Activated B cell treated with CpG ODN at 0.5 μM for 24 hours (primary cell): ENCODE measurements at regions not wholly inside any gene's neighbourhood (a gene's known extent, or its start where the extent isn't known, plus 50 kb on each side); places are given as distances from the start of the nearest gene placed in this dataset.
"Not testable (repeated sequence)": the region's sequence is repeated elsewhere in the genome, so short reads cannot be mapped to it uniquely, and the experiment has no call there.

Experiments used
- ATAC-seq: fragments of 200-7000 bp; cut with Tn5 transposase; one replicate; pipeline ENCODE4 v1.10.0; 2021; ENCODE audit warnings: low read depth, mild to moderate bottlenecking, moderate library complexity
- CTCF ChIA-PET: fragments of 350-600 bp; sonication (Branson Sonifier 250); formaldehyde crosslinking; loops from one replicate; lab custom pipeline; 2021; ENCODE audit warnings: antibody characterized with exemption; lab: Charles Lee
- POLR2A ChIA-PET: fragments of 350-600 bp; sonication (Branson Sonifier 250); formaldehyde crosslinking; loops from one replicate; lab custom pipeline; 2021; ENCODE audit warnings: antibody characterized with exemption; lab: Charles Lee
- DNase-seq: peaks from one replicate; pipeline ENCODE4 v3.0.0; 2022
- H3K27ac Mint-ChIP-seq: one replicate; pipeline ENCODE4 v1.8.0; 2020; ENCODE audit warnings: mixed read lengths
- H3K27me3 Mint-ChIP-seq: one replicate; pipeline ENCODE4 v1.8.0; 2021; ENCODE audit warnings: mixed read lengths
- H3K36me3 Mint-ChIP-seq: one replicate; pipeline ENCODE4 v1.8.0; 2021; ENCODE audit warnings: low read depth, mixed read lengths
- H3K4me1 Mint-ChIP-seq: one replicate; pipeline ENCODE4 v1.8.0; 2021; ENCODE audit warnings: mixed read lengths
- H3K4me3 Mint-ChIP-seq: one replicate; pipeline ENCODE4 v1.8.0; 2020; ENCODE audit warnings: mild to moderate bottlenecking, mixed read lengths
- H3K9me3 Mint-ChIP-seq: one replicate; pipeline ENCODE4 v1.8.0; 2020; ENCODE audit warnings: mixed read lengths
- intact Hi-C: fragments of 100-400 bp; cut with micrococcal nuclease; formaldehyde crosslinking; loops from one replicate; pipeline ENCODE4 v1.15.1; 2024

GRCh38 chr11:3512133-3512703, 129.6 kb downstream of the ART5 start:
- H3K4me3 Mint-ChIP-seq, DNase-seq, POLR2A ChIA-PET, ATAC-seq, H3K4me1 Mint-ChIP-seq, H3K36me3 Mint-ChIP-seq, intact Hi-C loops, CTCF ChIA-PET, H3K27ac Mint-ChIP-seq, H3K9me3 Mint-ChIP-seq: not testable (repeated sequence)
- peaks cover 14% of the 10 kb centered on the region for H3K27me3 Mint-ChIP-seq

DNA sequence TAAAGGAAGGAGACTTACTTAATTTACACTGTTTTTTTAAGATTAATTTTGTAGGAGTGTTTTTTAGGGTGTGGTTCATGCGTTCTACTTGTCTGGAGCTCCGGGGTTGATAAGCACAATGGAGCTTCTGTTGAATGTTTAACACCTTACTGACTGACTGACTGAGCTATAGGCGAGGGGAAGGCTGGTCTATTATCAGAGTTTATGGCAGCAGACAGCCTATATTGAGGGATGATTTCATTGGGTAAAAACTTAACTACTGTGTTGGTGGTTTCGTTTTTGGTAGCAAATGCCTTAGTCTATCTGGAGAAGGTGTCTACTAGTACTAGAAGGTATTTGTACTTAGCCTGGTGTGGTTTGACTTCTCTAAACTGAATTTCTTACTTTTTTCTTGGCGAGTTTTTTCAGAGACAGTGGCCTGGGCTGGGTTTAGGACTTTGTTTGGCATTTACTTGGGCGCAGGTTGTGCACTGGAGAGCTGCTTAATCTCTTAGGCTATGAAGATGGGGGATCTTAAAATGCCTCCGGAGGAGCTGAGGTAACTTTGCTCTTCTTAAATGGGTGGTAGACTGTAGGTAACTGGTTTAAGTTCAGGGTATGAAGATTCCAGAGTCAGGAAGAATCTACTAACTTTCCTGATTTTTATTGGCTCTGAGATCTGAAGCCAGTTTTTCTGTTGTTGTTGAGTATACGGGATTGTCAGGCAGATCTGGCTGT, 130.2 kb downstream of the ART5 start:
- H3K9me3 Mint-ChIP-seq, CTCF ChIA-PET, H3K36me3 Mint-ChIP-seq, H3K4me3 Mint-ChIP-seq, H3K27ac Mint-ChIP-seq, POLR2A ChIA-PET, DNase-seq, intact Hi-C loops, ATAC-seq, H3K4me1 Mint-ChIP-seq: not testable (repeated sequence)
- peaks cover 14% of the 10 kb centered on the region for H3K27me3 Mint-ChIP-seq

GRCh38 chr11:3509563-3509962, 130.6 kb upstream of the ZNF195 start:
- DNase-seq, intact Hi-C loops, H3K4me1 Mint-ChIP-seq, H3K9me3 Mint-ChIP-seq, ATAC-seq, CTCF ChIA-PET, H3K36me3 Mint-ChIP-seq, POLR2A ChIA-PET, H3K27me3 Mint-ChIP-seq, H3K4me3 Mint-ChIP-seq, H3K27ac Mint-ChIP-seq: not testable (repeated sequence)

DNA sequence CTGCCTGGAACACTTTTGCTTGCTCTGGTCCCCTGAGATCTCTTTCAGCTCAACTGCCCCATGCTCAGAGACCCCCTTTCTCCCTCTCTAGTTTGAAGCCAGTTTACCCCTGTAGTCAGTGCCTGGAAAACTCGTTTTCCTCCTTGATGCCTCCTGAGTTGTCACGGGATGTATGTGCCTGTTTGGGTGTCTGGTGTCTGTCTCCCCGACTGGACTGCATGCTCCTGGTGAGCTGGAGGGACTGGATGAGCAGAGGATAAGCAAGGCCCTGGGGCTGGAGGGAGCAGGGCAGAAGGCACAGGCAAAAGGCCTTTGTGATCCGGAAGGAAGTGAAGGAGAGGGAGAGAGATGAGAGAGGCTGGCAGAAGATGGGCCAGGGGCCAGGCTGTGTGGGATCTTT, 120.3 kb upstream of the ZNF195 start:
- H3K27me3 Mint-ChIP-seq, H3K4me1 Mint-ChIP-seq, POLR2A ChIA-PET, intact Hi-C loops, ATAC-seq, DNase-seq, CTCF ChIA-PET, H3K36me3 Mint-ChIP-seq, H3K27ac Mint-ChIP-seq, H3K9me3 Mint-ChIP-seq, H3K4me3 Mint-ChIP-seq: not testable (repeated sequence)

DNA sequence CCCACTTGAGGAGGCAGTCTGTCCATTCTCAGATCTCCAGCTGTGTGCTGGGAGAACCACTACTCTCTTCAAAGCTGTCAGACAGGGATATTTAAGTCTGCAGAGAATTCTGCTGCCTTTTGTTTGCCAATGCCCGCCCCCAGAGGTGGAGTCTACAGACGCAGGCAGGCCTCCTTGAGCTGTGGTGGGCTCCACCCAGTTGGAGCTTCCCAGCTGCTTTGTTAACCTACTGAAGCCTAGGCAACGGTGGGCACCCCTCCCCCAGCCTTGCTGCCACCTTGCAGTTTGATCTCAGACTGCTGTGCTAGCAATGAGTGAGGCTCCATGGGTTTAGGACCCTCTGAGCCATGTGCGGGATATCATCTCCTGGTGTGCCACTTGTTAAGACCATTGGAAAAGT, 119.4 kb upstream of the ZNF195 start:
- ATAC-seq, H3K27ac Mint-ChIP-seq, H3K4me3 Mint-ChIP-seq, H3K4me1 Mint-ChIP-seq, H3K36me3 Mint-ChIP-seq, POLR2A ChIA-PET, H3K27me3 Mint-ChIP-seq, CTCF ChIA-PET, intact Hi-C loops, DNase-seq, H3K9me3 Mint-ChIP-seq: not testable (repeated sequence)

- H3K27me3 Mint-ChIP-seq, H3K9me3 Mint-ChIP-seq, CTCF ChIA-PET, ATAC-seq, DNase-seq, H3K27ac Mint-ChIP-seq, H3K36me3 Mint-ChIP-seq, H3K4me3 Mint-ChIP-seq, POLR2A ChIA-PET, H3K4me1 Mint-ChIP-seq, intact Hi-C loops: not testable (repeated sequence)
These were observed 114.2 kb upstream of the ZNF195 start for GRCh38 chr11:3493152-3493551.

DNA sequence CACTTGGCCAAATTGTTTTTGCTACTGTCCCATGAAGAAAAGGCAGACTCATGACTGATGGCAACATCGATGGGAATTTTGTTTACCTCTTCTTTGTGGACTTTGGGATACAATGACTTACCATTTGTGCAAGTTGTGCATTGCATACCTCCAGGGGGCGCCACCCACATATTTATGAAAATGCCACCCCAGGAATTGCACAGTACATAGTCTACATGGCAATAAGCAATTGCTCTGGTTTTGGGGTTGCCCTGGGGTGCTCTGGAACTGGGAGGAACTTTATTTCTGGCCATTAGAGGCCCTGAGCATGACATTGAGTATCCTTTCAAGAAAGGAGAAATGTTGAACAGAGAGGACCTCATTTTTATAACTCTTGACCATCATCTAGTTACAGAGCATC, 109.1 kb upstream of the ZNF195 start:
- intact Hi-C loops, DNase-seq, H3K27me3 Mint-ChIP-seq, H3K4me3 Mint-ChIP-seq, H3K27ac Mint-ChIP-seq, H3K9me3 Mint-ChIP-seq, ATAC-seq, H3K36me3 Mint-ChIP-seq, POLR2A ChIA-PET, CTCF ChIA-PET, H3K4me1 Mint-ChIP-seq: not testable (repeated sequence)

- POLR2A ChIA-PET, CTCF ChIA-PET, H3K36me3 Mint-ChIP-seq, H3K27ac Mint-ChIP-seq, H3K9me3 Mint-ChIP-seq, intact Hi-C loops, DNase-seq, H3K4me1 Mint-ChIP-seq, H3K4me3 Mint-ChIP-seq, ATAC-seq, H3K27me3 Mint-ChIP-seq: not testable (repeated sequence)
These were observed 106.8 kb upstream of the ZNF195 start for GRCh38 chr11:3485737-3486136.

- ATAC-seq, H3K4me1 Mint-ChIP-seq, H3K36me3 Mint-ChIP-seq, H3K4me3 Mint-ChIP-seq, H3K9me3 Mint-ChIP-seq, DNase-seq, intact Hi-C loops, POLR2A ChIA-PET, H3K27ac Mint-ChIP-seq, CTCF ChIA-PET: not testable (repeated sequence)
- H3K27me3 Mint-ChIP-seq, result peaks cover 11% of the 10 kb centered on the region
These were observed 98.3 kb upstream of the ZNF195 start for GRCh38 chr11:3476937-3477885.

- ATAC-seq, H3K36me3 Mint-ChIP-seq, intact Hi-C loops, POLR2A ChIA-PET, H3K9me3 Mint-ChIP-seq, CTCF ChIA-PET, H3K4me1 Mint-ChIP-seq, H3K27ac Mint-ChIP-seq, DNase-seq, H3K4me3 Mint-ChIP-seq: not testable (repeated sequence)
- peaks cover 11% of the 10 kb centered on the region for H3K27me3 Mint-ChIP-seq
These were observed 97.4 kb upstream of the ZNF195 start for GRCh38 chr11:3476084-3476936.

- POLR2A ChIA-PET, H3K4me3 Mint-ChIP-seq: not testable (repeated sequence)
These were observed 90.0 kb upstream of the ZNF195 start for GRCh38 chr11:3468963-3469362.

More at GRCh38 chr11:3468963-3469362, 90.0 kb upstream of the ZNF195 start:
- H3K36me3 Mint-ChIP-seq, CTCF ChIA-PET, ATAC-seq, H3K4me1 Mint-ChIP-seq, H3K27ac Mint-ChIP-seq, H3K27me3 Mint-ChIP-seq, DNase-seq, H3K9me3 Mint-ChIP-seq, intact Hi-C loops: not testable (repeated sequence)
